ENCODE measurements at regions not wholly inside any gene's neighbourhood (a gene's known extent, or its start where the extent isn't known, plus 50 kb on each side); places are given as distances from the start of the nearest gene placed in this dataset.

GRCh38 chr13:104782741-104783140 lies 1716.5 kb upstream of the SLC10A2 start:
- no peak for DNase-seq

DNA sequence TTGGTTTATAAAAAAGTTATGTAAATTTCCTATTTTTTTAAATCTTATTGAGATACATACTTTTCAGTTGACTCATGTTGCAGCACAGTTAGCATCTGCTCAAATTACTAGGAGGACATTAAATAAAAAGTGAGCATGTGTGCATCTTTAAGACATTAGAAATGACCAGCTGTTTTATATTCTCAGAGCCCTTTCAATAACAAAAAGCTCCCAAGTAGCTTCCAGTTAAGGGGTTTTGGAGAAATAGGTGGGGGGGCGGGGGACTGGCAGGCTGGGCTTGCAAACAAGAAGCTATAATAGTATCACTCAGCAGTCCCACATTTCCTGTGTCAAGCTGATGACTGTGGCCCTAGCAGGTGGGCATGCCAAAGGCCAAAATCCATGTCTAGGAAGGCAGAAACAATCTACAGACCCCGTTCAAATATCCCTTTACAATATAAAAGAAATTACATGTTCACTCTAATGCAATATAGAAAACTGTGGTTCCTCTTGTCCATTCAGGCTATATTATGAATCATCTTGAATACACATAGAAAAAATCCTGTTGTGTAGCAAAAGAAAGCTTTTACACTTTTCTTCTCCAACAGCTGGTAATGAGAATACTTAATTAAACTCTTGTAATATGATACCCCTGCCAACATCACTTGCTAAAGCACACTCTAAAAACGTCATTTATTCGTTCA lies 1713.2 kb upstream of the SLC10A2 start:
- DNase-seq: no peak

DNA sequence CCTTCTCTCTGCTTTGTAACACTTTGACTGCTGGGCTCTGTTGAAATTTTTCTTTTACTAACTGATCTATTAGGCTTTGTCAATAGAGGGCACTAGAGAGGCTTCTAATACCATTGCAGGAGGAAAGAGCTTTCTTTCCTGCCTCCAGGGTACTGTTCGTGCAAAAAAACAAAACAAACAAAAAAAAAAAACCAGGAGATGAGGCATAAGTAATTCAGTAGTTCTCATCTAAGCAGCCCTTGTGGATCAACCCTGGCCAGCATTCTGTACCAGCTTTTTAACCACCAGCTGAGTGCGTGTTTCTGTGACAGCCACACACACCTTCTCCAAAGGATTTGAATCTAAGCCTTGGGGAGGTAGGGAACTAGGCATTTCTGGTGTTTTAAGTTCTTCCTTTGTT lies 1707.6 kb upstream of the SLC10A2 start:
- DNase-seq: peak; percentile 29

- no peak for DNase-seq
These were observed 1703.3 kb upstream of the SLC10A2 start for GRCh38 chr13:104769545-104769944.

GRCh38 chr13:104766319-104766718 lies 1700.1 kb upstream of the SLC10A2 start:
- no peak for DNase-seq

DNA sequence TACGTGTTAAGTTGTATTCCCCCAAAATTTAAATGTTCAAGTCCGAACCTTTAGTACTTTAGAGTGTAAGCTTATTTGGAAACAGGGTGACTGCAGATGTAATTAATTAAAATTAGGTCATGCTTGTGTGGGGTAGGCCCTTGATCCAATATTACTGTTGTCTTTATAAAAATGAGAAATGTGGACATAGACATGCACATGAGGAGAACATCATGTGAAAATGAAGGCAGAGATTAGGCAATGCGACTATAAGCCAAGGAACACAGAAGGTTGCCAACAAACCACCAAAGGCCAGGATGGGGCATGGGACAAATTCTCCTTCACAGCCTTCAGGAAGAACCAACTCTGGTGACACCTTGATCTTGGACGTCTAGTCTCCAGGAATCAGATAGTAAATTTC lies 1698.4 kb upstream of the SLC10A2 start:
- no peak for DNase-seq

DNA sequence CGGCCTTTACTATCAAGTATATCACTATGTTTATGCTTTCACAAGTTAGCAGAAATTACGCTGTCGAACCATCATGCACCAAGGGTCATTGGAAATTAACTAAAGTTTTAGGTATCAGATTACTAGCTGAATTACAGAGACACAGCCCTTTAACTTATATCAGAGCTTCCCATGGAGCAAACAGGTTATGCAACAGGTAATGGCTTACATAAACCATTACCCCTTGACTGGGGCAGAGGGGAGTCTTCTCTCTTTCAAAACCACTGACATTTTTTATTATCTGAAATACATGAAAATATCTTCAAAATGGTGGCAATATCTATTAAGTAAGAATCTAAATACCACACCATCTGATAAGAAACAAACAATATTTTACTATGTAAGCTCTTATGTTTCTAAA lies 1692.9 kb upstream of the SLC10A2 start:
- DNase-seq: no peak

- DNase-seq: no peak
These were observed 1691.5 kb upstream of the SLC10A2 start for GRCh38 chr13:104757712-104758111.

DNA sequence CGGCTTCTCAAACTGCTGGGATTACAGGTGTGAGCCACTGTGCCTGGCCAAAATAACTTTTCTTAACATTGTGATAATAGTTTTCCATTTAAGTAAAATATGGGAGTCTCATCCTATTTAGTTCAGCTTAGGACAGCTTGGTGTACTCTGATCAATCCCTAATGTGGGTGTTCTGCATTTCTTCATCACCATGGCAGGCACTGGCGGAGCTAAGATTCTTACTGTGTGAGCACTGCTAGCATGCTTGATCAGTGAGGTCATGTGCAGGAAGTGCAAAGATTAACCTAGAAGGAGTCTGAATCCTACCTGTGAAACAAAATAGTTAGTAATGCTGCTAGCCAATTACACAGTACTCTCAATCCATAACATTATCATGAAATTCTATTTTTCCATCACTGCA lies 1684.2 kb upstream of the SLC10A2 start:
- DNase-seq: no peak

DNA sequence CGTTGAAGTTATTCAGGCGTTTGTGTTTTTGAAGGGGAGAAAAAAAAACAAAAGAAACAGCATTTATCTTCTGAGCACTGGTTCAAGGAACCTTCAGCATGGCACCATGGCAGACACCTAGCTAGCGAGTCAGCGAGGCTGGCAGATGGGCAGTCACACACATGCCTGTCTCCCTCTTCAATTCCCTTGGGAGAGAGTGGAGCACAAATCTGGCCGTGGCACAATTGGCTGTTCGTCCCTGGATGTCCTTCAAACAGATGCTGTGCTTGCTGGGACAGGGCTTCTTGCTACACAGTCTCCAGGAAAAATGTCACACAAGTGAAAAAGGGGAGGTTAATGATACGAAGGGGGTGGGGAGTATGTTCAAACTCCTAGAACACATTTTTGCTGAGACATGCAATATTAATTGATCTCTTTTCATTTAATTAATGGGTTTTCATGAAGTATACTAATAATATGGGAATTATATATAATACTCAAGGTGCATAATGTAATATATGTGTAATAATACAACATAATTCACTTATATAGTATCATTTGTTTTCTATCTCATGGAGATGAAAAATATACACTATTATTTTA lies 1674.5 kb upstream of the SLC10A2 start:
- no peak for DNase-seq

DNA sequence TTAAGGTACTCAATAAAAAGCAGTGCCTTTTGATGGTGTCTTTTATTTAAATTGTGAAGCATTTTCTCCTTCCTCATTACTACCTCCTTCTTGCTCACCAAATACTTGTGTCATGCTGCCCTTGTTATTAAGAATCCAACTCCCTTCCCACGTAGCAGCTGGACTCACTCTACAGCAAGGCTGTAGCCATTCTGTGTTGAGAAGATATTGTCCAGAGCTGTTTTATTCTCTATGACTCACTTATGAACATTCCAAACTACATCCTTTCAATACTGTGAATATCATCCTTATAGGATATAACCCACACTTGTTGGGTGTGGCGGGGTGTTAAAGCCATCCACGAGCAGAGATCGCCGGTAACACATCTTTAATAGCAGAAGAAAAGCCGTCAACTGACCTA lies 1671.5 kb upstream of the SLC10A2 start:
- no peak for DNase-seq

DNA sequence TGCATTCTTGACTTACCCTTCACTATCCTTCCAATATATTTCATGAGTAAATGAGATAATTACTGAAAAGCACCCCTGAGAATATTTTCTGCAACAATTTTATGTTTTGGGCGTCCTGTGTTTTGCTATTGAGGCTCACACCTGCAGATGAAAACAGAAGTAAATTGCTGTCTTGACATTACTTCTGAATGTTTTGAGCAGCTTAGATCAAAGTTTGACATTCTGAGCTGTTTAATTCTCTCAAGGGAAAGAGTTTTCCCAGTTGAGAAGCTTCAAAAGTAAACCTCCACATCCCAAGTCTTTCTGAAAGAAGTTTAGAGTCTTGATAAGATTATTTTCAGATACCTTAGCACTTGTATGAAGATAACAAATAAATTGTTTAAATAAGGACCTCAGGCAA lies 1667.2 kb upstream of the SLC10A2 start:
- DNase-seq: no peak

DNA sequence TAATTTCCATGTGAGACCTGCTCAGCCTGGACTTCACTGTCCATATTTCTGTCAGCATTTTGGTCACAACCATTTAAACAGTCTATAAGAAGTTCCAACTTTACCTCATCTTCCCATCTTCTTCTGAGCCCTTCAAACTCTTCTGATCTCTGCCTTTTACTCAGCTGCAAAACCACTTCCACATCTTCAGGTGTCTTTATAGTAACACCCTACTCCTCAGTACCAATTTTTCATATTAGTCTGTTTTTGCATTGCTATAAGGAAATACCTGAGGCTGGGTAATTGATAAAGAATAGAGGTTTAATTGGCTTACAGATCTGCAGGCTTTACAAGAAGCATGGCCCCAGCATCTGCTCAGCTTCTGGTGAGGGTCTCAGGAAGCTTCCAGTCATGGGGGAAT lies 1648.9 kb upstream of the SLC10A2 start:
- no peak for DNase-seq

DNA sequence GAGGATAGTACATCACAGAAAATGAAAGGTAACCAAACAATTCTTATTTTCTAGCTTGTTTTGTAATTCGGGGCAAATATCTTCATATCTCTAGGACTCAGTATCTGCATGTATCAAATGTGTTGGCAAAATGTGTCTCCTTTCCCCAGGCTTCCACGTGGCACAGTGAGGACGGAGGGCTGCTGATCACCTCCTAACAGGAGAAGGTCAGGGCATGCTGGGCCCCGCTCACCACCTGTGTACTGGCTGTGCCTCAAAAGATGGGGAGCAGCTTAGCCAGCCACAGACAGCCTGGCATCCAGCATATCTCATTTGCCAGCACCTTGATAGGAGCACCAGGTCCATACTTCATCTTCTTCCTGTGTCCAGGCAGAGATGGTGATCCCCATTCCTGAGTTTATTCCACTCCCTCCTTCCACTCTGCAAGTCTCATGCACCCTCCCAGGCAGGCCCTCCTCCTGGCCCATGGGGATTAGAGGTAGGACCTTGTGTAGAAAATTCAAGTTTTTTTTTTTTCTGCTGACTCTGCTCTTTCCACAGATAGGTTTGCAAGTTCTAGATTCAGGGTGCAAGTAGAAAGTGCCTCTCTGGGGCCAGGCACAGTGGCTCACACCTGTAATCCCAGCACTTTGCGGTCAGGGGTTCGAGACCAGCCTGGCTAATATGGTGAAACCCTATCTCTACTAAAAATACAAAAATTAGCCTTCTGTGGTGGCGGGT lies 1639.0 kb upstream of the SLC10A2 start:
- no peak for DNase-seq

DNA sequence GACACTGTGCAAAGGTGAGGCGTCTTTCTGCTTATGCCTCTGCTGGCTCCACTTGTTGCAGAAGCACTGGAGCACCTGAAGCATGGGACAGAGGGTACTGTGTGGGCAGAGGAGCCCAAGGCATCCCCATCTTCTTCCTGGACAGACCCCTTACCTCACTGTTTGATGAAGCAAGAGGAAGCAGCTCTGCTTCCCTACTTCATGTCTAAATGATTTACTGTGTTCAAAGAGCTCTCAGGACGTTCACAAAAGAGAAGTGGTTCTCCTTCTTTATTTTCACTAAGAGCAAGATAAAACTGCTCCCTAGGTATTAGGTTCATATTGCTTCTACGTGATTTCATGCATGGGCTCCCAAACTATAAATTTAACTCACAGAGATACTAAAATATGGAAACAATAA lies 1635.4 kb upstream of the SLC10A2 start:
- DNase-seq: no peak

- DNase-seq: no peak
These were observed 1628.2 kb upstream of the SLC10A2 start for GRCh38 chr13:104694397-104694796.

- DNase-seq: no peak
These were observed 1626.9 kb upstream of the SLC10A2 start for GRCh38 chr13:104693126-104693525.

DNA sequence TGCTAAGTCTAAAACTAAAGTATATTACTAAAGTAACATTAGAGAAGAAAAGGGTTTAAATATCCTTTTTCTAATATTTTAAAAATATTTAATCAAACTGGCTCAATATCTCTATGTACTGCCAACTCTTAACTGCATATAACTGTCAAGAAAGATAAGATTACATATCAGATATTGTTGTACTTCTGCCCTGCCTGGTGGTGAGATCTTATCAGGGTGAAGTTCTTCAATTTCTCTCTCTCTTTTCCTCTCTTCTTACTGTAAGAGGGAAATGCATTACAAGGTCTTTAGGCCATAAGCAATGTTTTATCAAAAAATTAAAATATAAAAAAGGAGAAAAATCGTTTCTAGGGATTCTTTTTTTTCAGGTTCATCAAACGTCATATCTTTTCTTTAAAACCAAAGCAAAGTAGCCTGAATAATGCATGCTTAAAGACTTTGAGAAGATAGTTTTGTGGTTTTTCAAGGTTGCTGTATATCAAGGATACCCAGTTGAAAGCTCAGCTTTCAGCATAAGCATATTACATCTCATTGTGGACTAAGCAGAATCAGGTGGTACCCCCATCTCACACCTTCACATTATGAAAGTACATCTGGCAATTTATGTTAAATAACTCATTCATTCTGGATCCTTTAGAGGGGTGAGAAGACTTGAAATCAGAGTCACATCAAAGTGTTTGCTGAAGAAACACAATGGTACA lies 1625.7 kb upstream of the SLC10A2 start:
- no peak for DNase-seq

DNA sequence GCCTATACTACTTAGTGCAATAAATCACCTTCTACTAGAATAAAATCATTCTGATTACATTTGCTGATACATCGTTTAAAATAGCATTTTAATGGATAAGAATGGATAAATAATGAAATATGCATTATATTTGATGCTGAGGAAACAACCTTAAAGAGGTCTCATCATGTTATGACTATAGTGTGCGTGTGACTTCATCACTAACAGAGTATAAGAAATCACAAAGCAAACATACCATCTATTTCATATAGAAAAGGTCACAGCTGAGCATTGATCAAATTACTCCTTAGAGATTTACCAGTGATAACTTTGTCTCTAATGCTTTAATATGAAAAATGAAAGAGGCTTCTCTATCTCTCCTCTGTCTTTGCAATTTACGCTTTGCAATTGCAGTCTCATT lies 1620.3 kb upstream of the SLC10A2 start:
- no peak for DNase-seq

DNA sequence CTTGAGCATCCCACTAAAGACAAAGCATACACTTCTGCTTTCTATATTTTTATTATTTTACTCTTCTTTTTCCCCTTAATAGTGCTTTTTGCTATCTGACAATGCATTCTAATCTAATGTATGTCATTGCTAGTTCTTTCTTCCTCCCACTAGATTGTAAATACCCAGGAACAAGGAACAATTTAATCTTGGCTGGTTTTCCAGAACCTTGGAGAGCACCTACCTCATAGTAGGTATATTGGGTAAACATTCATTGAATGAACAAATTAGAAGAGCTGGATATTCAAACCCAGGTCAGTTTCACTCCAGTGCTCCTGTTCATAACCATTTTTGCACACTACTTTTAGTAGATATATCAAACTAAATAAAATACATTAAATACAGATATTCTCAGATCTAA lies 1617.6 kb upstream of the SLC10A2 start:
- no peak for DNase-seq

- DNase-seq: no peak
These were observed 1611.9 kb upstream of the SLC10A2 start for GRCh38 chr13:104678161-104678560.

DNA sequence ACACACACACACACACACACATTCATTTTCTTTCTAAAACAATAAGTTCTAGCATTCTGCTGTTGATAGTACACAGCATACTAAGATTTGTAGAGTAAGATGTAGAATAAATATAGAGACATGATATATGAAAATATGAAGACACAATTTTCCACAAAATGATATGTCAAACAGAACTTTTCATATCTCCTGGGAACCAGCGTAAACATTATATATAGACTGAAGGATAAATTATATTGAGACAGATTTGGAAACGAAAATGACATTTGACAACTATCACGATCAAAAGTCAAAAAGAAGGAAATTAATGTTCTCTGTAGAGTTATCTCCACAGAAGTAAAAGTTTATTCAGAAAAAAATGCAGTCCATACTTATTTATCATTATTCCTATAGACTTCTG lies 1605.7 kb upstream of the SLC10A2 start:
- DNase-seq: no peak

GRCh38 chr13:104657196-104657595 lies 1591.0 kb upstream of the SLC10A2 start:
- no peak for DNase-seq

DNA sequence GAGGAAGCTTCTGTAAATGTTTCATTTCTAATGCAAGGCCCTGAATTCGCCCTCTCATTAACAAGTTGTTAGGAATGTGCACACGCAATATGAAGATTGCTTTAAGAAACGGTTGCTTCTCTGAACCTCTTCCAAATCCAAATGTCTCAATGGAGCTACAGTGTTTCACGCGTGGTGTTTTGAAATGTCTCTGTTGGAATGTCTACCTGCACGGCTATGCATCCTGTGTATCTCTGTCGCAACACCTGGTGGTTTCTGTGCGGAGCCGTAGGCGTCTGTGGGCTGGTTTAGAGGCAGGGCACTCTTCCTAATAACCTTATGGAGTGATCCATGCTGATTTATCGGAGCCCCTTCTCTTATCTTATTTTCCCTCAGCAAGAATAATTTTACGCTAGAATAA lies 1584.2 kb upstream of the SLC10A2 start:
- no peak for DNase-seq
